ENCODE measurements at regions not wholly inside any gene's neighbourhood (a gene's known extent, or its start where the extent isn't known, plus 50 kb on each side); places are given as distances from the start of the nearest gene placed in this dataset.
"Not testable (repeated sequence)": the region's sequence is repeated elsewhere in the genome, so short reads cannot be mapped to it uniquely, and the experiment has no call there.

DNA sequence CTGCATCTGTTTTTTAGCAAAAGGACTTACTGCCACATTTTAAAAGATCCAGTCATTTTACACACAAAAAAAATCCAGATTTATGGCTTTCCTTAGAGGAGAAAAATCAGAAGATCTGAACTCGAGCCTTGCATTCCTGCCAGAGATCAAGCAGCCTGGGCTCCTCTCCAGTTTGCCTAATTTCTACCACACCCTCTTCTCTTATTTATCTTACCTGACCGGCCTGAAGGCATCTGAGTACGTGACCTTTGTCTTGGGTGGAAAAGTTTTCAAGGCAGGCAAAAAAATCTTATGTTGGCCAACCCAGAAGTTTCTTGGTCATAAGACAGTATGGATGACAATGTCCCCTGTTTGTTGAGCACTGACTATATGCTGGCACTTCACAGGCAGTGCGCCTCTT lies 60.3 kb downstream of the CHRD start:
- DNase-seq: no peak

DNA sequence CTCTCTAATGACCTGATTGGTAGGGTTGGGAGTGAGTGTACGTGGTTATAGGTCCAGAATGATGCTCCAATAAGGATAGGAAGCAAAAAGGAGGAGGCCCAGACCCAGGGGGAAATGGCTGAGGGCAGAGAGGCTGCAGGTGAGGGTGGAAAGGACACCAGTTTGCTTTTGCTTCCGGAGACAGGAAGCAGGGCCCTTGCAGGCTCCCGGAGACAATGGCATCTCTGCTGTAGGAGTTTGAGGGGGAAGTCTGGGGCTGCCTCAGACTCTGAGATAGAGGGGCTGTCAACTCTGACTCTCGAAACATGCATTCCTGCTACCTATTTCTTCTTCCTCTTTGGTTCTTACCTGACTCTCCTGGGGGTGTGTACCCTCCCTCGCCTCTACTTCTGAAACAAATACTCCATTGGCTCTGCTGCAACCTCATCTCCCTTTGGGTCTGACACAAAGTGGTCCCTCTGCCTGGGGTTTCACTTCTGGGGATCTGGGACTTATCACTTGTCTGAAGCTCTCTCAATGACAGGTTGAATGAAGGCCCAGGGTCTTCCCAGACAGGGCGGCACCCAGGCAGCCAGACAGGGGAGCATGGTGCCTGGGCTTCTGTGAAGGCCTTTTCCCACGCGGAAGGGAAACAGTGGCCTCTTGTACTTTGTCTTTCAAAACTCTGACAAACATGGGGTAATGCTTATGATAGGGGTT lies 61.5 kb downstream of the CHRD start:
- no peak for DNase-seq

DNA sequence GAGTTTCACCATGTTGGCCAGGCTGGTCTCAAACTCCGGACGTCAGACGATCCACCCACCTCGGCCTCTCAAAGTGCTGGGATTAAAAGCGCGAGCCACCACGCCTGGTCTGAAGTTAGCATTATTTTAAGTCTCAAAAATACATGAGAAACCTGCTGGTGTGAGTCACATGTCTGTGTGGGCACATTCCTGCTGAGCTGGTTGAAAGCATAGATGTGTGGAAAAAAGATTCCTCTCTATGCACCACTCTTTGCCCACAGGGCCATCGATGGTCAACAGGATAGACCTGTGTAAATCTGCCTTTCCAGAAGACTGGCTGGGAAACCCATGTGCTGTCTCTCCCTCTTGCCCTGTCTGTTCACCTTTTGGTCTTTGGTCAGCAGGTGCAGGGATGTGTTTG lies 63.5 kb downstream of the CHRD start:
- DNase-seq: no peak

DNA sequence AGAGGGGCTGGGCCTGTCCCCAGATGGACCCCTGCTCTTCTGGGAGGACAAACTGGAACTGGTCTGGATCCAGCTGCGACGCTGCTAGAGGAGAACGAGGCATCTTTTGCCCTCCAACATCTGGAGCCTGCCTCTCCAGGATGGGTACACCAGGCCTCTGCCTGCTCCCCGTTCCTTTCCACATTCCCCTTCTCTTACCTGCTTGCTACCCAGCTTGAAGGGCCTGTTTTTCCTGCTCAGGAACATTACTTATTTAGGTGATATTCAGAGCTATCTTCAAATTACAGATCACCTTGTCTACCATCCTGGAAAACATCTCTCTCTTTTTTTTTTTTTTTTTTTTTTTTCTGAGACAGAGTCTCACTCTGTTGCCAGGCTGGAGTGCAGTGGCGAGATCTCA lies 64.0 kb downstream of the CHRD start:
- no peak for DNase-seq

DNA sequence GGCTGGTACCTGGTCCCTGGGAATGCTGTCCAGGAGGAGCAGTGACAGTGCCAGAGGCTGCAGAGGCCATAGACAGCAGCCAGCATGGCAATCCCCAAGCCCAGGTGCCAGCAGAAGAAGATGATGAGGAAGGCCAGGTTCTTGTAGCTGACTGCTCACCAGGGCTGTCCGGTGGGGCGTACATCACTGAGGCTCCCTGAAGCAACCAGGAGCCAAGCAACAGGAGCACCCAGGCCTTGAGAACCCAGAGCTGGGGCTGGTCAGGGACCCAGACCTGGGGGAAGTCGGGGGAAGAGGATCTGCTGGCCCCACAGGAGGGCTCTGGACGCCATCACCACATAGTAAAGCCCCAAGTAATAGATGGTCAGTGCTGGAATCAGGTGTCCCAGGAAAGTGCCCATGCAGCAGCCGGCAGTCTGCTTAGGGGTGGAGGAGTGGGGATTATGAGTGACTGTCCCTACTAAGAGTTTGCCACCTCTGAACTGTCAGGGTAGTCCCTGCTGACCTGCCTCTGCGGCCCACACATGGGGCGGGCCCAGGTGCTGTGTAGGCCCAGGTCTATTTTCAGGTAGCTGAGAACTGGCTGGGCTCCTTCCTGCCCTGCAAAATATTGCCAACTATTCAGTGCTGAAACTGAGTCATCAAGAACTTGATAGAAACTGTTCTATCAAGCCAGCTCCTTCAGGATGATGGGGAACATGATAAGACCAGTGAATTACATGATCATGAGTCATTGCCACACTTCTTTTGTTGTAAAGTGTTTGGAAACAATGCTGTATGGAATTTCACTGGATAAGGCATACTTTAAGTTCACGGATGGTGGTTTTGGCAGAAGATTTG lies 68.7 kb downstream of the CHRD start:
- no peak for DNase-seq

DNA sequence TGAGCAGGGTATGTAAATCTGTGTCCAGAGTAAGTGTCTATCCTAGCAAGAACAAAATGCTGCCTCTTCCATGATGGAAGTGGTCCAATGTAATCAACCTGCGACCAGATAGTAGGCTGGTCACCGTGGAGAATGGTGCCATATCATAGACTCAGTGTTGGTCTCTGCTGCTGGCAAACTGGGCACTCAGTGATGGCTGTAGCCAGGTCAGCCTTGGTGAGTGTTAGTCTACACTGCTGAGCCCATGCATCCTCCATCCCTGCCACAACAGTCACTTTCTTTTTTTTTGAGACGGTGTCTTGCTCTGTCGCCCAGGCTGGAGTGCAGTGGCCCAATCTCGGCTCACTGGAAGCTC lies 69.3 kb downstream of the CHRD start:
- DNase-seq: no peak

DNA sequence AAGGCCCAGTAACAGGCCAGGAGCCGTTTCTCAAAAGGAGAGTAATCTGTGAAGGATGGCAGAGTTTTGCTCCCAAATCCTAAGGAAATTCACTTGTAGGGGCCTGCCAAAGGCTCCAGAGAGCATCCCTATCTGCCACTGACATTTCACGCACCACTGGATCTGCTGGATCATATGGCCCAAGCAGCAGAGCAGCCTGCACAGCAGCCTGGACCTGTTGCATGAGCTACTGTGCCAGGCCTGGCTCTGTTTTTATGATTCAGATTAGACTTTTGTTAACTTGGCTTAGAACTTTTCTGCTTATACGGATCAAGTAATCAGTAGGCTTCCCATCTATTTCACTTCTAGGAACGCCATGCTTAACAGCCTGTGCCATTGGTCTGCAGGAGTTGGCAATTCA lies 70.7 kb downstream of the CHRD start:
- DNase-seq: no peak

DNA sequence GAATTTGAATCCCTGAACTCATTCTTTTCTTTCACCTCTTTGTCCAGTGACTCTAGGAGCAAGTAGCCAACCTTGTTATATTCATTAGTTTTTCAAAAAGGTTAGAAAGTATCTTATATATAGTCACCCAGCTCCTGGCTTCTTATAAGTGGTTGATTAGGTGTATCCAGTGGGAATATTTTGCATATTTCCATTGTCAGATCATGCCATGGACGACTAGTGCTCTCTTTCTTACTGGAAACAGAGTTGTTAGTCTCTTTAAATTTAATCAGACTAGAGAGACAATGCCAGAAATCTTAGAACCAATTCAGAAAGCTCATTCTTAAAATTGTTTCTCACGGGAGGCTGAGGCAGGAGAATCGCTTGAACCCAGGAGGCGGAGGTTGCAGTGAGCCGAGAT lies 73.4 kb downstream of the CHRD start:
- DNase-seq: no peak

DNA sequence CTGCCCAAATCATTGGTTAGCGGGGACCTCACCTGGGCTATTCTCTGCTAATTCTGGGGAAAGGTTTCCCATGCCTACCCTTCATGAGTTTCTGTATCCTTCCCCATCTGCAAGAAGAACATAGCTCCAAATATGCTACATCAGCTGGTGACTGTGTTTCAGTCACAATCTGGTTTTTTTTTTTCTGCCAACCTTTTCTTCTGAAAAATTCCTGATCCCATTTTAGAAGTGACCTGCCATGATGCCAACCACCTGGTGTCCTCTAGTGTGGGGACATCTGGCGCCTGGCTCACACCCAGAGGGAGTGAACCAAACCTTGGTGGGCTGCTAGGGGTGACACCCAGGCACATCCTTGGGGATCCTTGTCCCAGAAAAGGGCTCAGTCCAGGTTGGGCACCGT lies 76.1 kb downstream of the CHRD start:
- DNase-seq: no peak

DNA sequence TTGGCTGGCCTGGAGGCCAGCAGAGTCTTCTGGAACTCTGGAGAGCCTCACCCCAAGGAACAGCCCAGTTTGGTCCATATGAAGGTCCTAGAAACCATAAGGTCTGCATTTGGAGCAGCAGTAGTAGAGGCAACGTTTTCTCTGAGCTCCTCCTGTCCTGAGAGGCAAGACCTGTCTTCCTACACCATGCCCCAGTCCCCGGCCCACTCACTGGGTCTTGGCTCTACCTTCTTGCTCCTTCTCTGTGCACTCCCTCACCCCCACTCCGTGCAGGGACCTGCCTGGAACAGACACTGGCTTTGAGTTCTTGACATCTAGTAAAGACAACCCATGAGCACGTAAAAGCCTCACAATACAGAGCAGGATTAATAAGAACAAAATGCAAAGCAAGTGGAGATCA lies 76.6 kb downstream of the CHRD start:
- DNase-seq: no peak

DNA sequence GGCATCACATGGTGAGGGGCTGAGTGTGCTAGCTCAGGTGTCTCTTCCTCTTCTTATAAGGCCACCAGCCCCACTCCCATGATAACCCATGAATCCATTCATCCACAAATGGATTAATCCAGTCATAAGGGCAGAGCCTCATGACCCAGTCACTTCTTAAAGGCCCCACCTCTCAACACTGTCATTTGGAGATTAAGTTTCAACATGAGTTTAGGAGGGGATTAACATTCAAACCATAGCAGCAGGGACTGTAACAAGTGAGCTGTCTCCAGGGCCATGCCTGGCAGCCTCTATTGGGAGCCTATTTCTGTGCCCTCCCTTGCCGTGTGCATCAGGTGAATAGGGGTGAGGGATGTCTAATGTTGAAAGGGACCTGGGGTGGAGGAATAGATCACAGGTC lies 77.5 kb downstream of the CHRD start:
- no peak for DNase-seq

DNA sequence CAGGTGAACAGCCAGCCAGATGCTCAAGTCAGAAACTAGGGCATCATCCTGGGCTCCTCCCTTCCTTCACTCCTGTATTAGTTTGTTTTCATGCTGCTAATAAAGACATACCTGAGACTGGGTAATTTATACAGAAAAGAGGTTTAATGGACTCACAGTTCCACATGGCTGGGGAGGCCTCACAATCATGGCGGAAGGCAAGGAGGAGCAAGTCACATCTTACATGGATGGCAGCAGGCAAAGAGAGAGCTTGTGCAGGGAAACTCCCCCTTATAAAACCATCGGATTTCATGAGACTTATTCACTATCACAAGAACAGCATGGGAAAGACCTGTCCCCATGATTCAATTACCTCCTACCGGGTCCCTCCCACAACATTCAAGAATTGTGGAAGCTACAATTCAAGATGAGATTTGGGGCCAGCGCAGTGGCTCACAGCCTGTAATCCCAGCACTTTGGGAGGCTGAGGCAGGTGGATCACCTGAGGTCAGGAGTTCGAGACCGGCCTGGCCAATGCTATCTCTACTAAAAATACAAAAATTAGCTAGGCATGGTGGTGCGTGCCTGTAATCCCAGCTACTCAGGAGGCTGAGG lies 78.0 kb downstream of the CHRD start:
- DNase-seq: not testable (repeated sequence)

DNA sequence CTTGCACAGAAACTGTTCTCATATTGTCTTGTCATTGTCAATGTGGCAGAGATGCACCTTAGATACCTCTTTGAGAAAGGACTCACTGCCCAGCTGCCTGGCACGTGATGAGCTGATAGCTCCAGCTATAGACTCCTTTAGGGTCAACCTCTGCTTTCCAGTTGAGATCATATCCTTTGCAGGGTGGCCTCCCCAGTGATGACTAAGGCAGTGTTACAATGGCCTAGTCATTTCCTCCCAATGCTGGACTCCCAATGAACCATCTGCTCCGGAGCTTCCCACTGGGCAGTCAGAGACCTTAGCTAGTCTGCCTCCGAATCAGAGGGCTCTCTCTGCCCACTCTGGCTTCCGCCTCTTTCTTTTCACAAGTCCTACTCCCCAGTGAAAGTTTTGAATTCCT lies 79.5 kb downstream of the CHRD start:
- DNase-seq: no peak

DNA sequence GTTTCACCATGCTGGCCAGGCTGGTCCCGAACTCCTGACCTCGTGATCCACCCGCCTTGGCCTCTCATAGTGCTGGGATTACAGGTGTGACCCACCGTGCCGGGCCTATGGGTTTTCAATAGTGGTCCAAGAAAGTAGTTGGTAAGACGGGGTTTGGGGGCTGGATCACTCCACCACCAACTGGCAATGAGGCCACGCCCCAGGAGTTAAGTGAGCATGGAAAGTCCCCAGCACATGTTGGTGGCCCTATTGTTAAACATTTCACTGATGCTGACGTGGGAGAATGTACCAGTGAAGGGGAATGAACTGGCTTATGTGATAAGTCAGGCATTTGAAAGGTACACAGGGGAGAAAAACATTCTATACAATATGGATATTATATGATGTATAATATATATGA lies 80.4 kb downstream of the CHRD start:
- DNase-seq: no peak

DNA sequence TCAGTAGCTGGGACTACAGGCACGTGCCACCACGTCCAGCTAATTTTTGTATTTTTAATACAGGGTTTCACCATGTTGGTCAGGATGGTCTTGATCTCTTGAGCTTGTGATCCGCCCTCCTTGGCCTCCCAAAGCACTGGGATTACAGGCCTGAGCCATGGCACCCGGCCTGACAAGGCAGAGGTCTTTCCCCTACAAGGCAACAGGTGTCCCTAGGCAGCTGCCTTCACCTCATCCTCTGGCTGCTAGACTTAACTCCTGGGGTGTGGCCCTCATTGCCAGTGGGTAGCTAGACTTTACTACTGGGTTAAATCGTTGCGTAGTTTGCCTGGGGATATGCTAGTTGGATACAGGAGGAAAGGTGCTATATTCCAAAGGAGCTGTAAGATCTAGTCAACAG lies 81.4 kb downstream of the CHRD start:
- no peak for DNase-seq

DNA sequence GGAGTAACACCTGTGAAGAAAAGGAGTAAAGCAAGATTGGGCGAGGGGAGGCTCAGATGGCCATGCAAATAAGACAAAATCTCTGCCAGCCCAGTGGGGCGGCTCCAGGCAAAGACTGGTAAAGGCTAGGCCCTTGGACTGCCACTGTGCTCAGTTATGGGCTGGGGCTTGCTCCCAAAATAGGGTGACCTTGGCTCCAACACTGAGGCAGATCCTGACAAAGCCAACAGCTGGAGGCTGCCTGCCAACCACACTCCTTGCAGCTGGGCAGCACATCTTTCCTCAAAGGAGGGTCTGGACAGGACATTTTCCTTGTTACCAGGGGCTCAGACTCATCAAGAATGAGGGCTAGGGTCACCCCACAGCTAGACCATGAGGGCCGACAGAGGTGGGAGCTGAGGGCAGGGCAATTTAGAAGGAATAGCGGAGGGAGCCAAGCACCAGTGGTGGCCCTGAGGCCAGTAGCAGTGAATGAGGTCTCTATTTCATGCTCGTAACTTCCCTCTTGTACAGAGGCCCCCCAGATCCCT lies 86.1 kb downstream of the CHRD start:
- DNase-seq: no peak

DNA sequence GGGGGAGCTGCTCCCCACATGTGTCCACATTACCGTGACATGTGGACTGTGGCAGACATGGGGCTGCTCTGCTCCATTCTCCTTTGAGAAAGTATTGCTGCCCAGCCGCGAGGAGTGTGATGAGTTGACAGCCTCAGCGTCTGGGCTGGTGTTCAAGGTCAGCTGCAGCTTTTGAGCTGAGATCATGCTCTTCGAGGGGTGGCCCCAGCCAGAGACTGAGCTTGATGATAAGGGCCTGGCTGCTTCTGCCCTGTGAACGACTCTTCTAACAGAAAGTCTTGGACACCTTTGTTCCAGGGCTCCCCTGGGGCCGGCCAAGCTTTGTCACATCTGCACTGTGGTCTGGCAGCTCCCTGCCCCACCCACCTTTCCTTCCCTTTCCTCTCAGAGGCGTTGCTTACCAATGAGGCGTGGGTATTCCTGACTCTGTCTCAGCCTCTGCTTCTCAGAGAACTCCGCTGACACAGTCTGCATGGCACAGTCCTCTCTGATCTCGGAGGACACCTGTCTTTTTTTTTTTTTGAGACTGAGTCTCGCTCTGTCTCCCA lies 86.6 kb downstream of the CHRD start:
- no peak for DNase-seq

DNA sequence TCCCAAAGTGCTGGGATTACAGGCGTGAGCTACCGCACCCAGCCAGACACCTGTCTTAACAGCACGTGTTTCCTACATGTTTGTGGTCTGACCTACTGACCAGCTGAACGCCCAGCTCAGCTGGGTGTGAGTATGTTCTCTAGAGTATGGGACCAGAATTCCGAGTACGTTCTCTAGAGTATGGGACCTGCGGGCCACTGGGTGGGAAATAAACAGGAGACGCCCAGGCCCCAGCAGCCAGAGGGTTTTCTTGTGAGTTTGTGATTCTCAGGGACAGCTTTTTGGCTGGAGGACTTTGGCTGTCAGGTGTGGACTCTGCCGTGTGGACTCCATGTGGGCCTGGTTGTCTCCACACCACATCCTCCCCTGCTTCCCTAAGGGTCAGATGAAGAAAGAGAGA lies 87.3 kb downstream of the CHRD start:
- DNase-seq: no peak

DNA sequence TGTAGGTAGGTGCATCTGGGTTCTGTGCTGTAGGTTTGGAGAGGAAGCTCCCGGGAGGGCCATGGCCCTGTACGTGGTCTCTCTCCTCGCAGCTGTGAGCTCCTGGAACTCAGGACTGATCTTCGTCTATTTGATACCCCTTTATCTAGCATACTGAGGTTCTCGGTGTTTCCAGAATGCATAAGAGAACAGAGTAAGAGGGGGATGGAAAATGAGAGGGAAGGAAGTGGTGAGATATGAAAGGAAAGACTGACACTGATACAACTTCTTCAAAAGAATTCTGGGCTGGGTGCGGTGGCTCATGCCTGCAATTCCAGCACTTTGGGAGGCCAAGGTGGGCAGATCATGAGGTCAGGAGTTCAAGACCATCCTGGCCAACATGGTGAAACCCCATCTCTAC lies 90.7 kb downstream of the CHRD start:
- DNase-seq: no peak

DNA sequence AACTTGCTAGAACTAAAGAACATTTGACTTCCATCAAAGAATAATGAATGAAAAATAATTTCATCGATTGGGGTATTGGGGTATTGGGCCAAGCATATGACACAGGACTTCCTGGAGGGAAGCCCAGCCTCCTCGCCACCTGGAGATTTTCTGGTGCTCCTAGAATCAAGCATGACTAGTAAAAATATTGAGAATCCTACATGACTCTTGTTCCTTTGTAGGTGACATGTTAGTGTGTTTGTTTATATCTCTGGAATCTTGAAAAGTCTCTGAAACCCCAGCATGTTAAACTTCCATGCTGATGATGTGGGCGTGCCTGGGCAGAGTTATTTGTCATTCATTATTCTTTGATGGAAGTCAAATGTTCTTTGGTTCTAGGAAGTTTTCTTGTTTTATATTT lies 90.1 kb upstream of the EPHB3 start:
- DNase-seq: no peak

DNA sequence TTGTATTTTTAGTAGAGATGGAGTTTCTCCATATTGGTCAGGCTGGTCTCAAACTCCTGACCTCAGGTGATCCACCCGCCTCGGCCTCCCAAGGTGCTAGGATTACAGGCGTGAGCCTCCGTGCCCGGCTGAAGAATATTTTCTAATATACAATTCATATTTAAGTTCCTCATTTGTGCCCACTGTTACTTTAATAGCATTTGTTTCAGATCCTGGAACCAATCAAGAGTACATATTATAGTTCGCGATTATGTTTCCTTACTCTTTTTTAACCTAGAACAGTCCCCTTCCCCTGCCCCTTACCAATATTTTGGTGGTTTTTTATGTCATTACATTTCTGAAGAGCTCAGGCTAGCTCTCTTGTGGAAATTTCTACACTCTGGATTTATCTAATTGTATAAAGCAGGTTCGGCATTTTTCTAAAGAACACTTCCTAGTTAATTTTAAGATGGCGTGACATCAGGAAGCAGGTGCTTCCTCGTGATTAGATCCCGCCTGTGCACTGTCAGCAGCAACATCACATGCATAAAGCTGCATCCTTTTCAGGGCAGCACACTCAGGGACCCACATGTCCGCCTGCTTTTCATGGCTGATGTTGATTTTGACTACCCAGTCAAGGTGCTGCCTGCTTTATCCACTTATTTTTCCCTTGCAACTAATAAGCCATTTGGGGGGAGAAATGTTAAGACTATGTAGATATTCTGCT lies 88.7 kb upstream of the EPHB3 start:
- DNase-seq: no peak

DNA sequence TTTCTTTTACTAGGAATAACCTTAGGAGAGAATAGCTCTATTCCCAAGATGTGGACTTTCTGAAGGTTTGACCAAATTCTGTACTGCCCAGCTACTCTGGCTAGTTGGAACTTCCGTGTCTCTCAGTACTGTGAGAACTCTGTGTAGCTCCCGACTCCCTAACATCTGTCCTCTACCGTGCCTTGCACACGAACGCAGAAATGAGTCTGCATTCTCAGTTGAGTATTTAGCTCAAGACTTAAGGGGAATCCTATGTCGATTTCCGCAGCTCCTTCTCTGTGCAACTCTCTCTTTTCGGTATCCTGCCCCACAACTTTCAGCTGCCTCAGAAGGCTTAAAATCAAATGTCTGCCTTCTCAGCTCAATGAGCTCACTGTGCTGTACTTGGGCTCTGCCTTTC lies 86.7 kb upstream of the EPHB3 start:
- no peak for DNase-seq

DNA sequence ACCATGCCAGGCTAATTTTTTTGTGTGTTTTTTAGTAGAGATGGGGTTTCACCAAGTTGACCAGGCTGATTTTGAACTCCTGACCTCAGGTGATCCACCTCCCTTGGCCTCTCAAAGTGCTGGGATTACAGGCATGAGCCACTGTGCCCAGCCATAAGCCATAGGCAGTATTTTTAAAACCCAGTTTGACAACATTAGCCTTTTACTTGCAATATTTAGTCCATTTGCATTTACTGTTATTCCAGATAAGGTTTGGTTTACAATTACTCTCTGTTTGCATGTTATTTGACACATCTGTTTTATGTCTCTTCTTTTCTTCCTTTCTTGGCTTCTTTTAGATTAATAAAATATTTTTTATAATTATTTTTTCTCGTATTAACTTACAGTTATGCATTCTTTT lies 83.6 kb upstream of the EPHB3 start:
- no peak for DNase-seq

Measured in NCI-H1436 (cell line).